ENCODE measurements at regions not wholly inside any gene's neighbourhood (a gene's known extent, or its start where the extent isn't known, plus 50 kb on each side); places are given as distances from the start of the nearest gene placed in this dataset.

DNA sequence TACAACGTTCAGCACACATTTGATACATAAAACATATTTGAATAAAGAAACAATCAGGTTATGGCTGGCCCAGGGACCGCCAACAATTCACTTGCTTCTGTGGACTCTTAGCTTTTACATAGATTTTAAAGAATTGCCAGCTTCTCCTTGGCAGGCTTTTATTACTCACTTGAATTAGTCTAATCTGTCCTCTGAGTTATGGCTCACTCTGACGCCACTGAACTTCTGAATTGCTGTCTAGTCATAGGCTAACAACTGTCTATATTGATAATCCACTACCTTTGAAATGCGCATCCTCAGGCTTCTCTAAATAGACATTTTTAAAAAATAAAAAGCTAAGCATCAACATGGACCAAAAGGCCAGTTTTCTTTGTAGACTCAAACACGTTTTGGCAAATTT lies 317.4 kb upstream of the SGCD start:
- POLR2A ChIA-PET = no interaction called here
- no TSS peak for BruUV-seq (replicated peaks)
- no peak for DNase-seq (ENCODE audit: low spot score)

DNA sequence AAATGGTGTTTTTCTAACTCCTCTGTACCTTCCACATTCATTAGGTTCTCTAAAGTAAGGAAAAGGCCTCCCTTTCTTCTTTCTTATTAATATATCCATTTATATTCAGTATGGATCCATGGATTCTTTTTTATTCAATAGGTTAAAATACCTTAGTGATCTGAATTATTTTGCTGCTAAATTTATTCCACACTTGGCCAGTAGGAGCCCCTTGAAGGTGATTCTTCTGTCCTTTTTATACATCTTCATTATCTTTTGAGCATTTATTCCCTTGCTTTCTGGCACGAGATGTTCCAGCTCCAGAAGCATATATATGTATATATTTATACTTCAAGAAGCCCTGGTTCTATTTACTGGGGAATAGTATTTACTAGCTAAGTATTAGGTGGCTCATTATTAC lies 311.8 kb upstream of the SGCD start:
- Histone ChIP-seq H3K4me3 (ENCODE audit: low read depth, low read length, poor library complexity, severe bottlenecking) (no peak overlapping the region), H3K79me2 (ENCODE audit: insufficient read depth, low read depth, low read length) (no peaks in the 10 kb centered on the region), H3K9me2 (ENCODE audit: insufficient read depth, low read length) (no peaks in the 10 kb centered on the region), H3K36me3 (ENCODE audit: insufficient read depth, low read length) (no peaks in the 10 kb centered on the region), H4K20me1 (ENCODE audit: insufficient read depth, low read length) (no peaks in the 10 kb centered on the region), H3K4me1 (ENCODE audit: insufficient read depth, low read length, poor library complexity, severe bottlenecking) (no peaks in the 10 kb centered on the region), H3K4me2 (ENCODE audit: low read length) (no peak overlapping the region), H2AFZ (ENCODE audit: low read length) (no peak overlapping the region), H3K27ac (ENCODE audit: low read depth, low read length, poor library complexity, severe bottlenecking) (no peak overlapping the region), H3K9me3 (ENCODE audit: low read length) (no peaks in the 10 kb centered on the region)
- ChIA-PET CTCF (ENCODE audit: unreplicated experiment) (no interaction called here), POLR2A (interaction anchor here (0.6 kb wide), 1 partner anchor 35 kb away, joined by 6 read pairs; no protein-coding TSS in a partner anchor)
- intact Hi-C loops (cut with micrococcal nuclease; ENCODE audit: unreplicated experiment) = no loop called here
- no TSS peak for BruUV-seq (replicated peaks)
- DNase-seq (ENCODE audit: low spot score) = no peak
- no peak for TF ChIP-seq EZH2phosphoT487 (IDR thresholded peaks at IDR 0.05; ENCODE audit: borderline replicate concordance, low read depth, low read length)
- TF ChIP-seq, protein P1, sequence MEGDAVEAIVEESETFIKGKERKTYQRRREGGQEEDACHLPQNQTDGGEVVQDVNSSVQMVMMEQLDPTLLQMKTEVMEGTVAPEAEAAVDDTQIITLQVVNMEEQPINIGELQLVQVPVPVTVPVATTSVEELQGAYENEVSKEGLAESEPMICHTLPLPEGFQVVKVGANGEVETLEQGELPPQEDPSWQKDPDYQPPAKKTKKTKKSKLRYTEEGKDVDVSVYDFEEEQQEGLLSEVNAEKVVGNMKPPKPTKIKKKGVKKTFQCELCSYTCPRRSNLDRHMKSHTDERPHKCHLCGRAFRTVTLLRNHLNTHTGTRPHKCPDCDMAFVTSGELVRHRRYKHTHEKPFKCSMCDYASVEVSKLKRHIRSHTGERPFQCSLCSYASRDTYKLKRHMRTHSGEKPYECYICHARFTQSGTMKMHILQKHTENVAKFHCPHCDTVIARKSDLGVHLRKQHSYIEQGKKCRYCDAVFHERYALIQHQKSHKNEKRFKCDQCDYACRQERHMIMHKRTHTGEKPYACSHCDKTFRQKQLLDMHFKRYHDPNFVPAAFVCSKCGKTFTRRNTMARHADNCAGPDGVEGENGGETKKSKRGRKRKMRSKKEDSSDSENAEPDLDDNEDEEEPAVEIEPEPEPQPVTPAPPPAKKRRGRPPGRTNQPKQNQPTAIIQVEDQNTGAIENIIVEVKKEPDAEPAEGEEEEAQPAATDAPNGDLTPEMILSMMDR (conservative IDR thresholded peaks at IDR 0.05; ENCODE audit: low read length) = no peak; the same call in 1 of the 2 replicates

More for the DNA sequence above, 317.4 kb upstream of the SGCD start:
- Histone ChIP-seq H3K4me1 (ENCODE audit: insufficient read depth, low read length, poor library complexity, severe bottlenecking) (no peaks in the 10 kb centered on the region), H3K4me2 (ENCODE audit: low read length) (no peak overlapping the region), H3K79me2 (ENCODE audit: insufficient read depth, low read depth, low read length) (no peaks in the 10 kb centered on the region), H3K4me3 (ENCODE audit: low read depth, low read length, poor library complexity, severe bottlenecking) (no peak overlapping the region), H3K9me2 (ENCODE audit: insufficient read depth, low read length) (no peaks in the 10 kb centered on the region), H3K27ac (ENCODE audit: low read depth, low read length, poor library complexity, severe bottlenecking) (no peak overlapping the region), H2AFZ (ENCODE audit: low read length) (no peak overlapping the region), H3K36me3 (ENCODE audit: insufficient read depth, low read length) (no peaks in the 10 kb centered on the region), H3K9me3 (ENCODE audit: low read length) (no peaks in the 10 kb centered on the region), H4K20me1 (ENCODE audit: insufficient read depth, low read length) (no peaks in the 10 kb centered on the region)
- no peak for TF ChIP-seq EZH2phosphoT487 (IDR thresholded peaks at IDR 0.05; ENCODE audit: borderline replicate concordance, low read depth, low read length)
- TF ChIP-seq, protein P1 (conservative IDR thresholded peaks at IDR 0.05; ENCODE audit: low read length) = no peak
- intact Hi-C loops (cut with micrococcal nuclease; ENCODE audit: unreplicated experiment) = no loop called here
- CTCF ChIA-PET (ENCODE audit: unreplicated experiment) = no interaction called here

DNA sequence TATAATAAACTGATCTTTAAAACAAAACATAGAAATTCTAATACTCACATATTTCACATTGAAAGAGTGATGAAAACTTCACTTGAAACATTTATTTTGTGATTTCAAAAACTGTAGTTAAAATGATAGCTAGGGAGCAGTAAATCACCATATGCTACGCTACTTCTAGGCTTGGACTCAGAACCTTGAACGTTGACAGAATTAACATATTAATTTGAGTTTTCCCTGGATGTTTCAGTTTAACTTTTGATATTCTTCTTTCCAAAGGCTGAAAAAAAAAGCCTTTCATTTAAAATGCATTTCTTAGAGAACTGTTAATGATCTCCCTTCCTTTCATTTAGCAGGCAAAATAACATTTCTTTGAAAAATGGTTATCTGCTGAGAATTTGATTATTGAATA lies 307.8 kb upstream of the SGCD start:
- ChIA-PET POLR2A (interaction anchor here (0.7 to 1.1 kb wide), 2 partner anchors 68 to 435 kb away, joined by 3 read pairs; no protein-coding TSS in a partner anchor), CTCF (ENCODE audit: unreplicated experiment) (no interaction called here)
- Histone ChIP-seq H3K9me2 (ENCODE audit: insufficient read depth, low read length) (no peaks in the 10 kb centered on the region), H4K20me1 (ENCODE audit: insufficient read depth, low read length) (no peaks in the 10 kb centered on the region), H3K79me2 (ENCODE audit: insufficient read depth, low read depth, low read length) (no peaks in the 10 kb centered on the region), H3K36me3 (ENCODE audit: insufficient read depth, low read length) (no peaks in the 10 kb centered on the region), H3K9me3 (ENCODE audit: low read length) (no peaks in the 10 kb centered on the region), H3K4me2 (ENCODE audit: low read length) (no peak overlapping the region), H3K27ac (ENCODE audit: low read depth, low read length, poor library complexity, severe bottlenecking) (no peak overlapping the region), H3K4me1 (ENCODE audit: insufficient read depth, low read length, poor library complexity, severe bottlenecking) (no peaks in the 10 kb centered on the region), H3K4me3 (ENCODE audit: low read depth, low read length, poor library complexity, severe bottlenecking) (no peak overlapping the region), H2AFZ (ENCODE audit: low read length) (no peak overlapping the region)
- DNase-seq (ENCODE audit: low spot score) = no peak
- BruUV-seq (replicated peaks) = no TSS peak
- TF ChIP-seq, protein P1 (conservative IDR thresholded peaks at IDR 0.05; ENCODE audit: low read length) = no peak
- no peak for TF ChIP-seq EZH2phosphoT487 (IDR thresholded peaks at IDR 0.05; ENCODE audit: borderline replicate concordance, low read depth, low read length)
- intact Hi-C loops (cut with micrococcal nuclease; ENCODE audit: unreplicated experiment) = no loop called here
